ENCODE measurements at regions not wholly inside any gene's neighbourhood (a gene's known extent, or its start where the extent isn't known, plus 50 kb on each side); places are given as distances from the start of the nearest gene placed in this dataset.

GRCh38 chr3:30508339-30508738 is 98.1 kb upstream of the TGFBR2 start:
- TF ChIP-seq CTCF (IDR thresholded peaks at IDR 0.05) (no peak), POLR2A (IDR thresholded peaks at IDR 0.05) (no peak), EP300 (IDR thresholded peaks at IDR 0.05) (no peak), POLR2AphosphoS5 (IDR thresholded peaks at IDR 0.05) (no peak)

All from sigmoid colon (tissue), 4 donors.